ENCODE measurements at regions not wholly inside any gene's neighbourhood (a gene's known extent, or its start where the extent isn't known, plus 50 kb on each side); places are given as distances from the start of the nearest gene placed in this dataset.

DNA sequence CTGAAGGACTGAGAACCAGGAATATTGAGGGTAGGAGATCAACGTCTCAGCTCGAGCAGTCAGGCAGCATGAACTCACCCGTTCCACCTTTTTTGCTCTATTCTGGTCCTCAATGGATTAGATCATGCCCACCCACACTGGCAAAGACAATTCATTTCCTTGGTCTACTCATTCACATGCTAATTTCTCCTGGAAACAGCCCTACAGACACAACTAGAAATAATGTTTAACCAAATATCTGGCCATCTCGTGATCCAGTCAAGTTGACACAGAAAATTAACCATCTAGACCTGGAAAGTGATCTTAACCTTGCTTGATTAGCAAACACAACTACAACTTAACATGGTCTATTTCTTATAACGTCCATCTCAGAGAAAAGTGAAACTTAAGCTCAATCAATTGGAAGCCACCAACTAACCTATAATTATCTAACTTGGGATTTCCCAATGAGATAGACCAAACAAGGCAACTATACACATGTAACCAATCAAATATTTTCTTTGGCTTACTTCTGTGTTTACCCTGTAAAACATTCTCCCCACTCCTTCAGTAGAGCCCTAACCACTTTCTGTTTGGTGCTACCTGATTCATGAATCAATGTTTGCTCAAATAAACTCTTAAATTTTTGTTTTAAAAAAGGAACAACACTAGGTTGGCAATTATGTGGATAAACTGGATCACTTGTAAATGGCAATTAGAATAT lies 69.7 kb upstream of the MAMLD1 start:
- TF ChIP-seq POLR2A (IDR thresholded peaks at IDR 0.05; ENCODE audit: low read depth, low read length) (no peak), POLR2AphosphoS5 (IDR thresholded peaks at IDR 0.05; ENCODE audit: low read depth, low read length) (no peak), TAF1 (IDR thresholded peaks at IDR 0.05; ENCODE audit: low read depth, low read length) (no peak), POU2F2 (IDR thresholded peaks at IDR 0.05; ENCODE audit: low read depth, low read length) (no peak)
